Prostate gland (tissue), 2 donors: ENCODE measurements at regions not wholly inside any gene's neighbourhood (a gene's known extent, or its start where the extent isn't known, plus 50 kb on each side); places are given as distances from the start of the nearest gene placed in this dataset.

Source experiments
- POLR2A ChIP-seq: fragments of 450-650 bp; IDR thresholded peaks from one replicate; pipeline ENCODE4 v1.6.1; 2016; ENCODE audit warnings: antibody characterized with exemption, mild to moderate bottlenecking
- POLR2AphosphoS5 ChIP-seq: sonication (generic); formaldehyde crosslinking; IDR thresholded peaks from one replicate; pipeline ENCODE4 v1.6.1; 2017; ENCODE audit warnings: antibody characterized with exemption
- TF ChIP-seq, protein P1 (sequence below), 4 experiments: fragments of 200-600 bp in 2 of 4; fragments of 450-650 bp in 2 of 4; sonication (generic) in 2 of 4; IDR thresholded peaks; 1 replicate in 3 of 4; 2 replicates in 1 of 4; pipeline ENCODE4 v1.5.1; 2016 to 2019; ENCODE audit warnings: antibody characterized with exemption in 4 of 4, mild to moderate bottlenecking in 2 of 4, moderate library complexity in 2 of 4

DNA sequence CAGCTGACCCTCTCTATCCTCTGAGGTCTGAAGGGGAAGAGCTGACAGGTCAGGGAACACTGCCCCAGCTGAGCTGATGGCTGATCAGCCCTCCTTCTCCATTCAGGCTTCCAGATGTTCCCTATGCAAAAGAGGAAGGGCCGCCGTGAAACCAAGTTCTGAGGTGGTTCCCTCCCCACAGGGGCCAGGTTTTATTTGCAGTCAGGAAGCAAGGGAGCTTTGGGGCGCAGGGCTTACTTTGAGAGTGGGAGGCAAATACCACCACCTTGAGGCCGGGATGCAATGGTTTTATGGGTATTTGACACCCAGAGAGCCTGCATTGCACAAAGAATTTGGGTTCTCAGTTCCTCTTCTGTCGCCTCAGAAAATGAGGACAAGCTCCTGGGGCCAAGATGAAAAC, 186.9 kb downstream of the ARRDC4 start:
- TF ChIP-seq POLR2AphosphoS5: no peak
- TF ChIP-seq, protein P1, sequence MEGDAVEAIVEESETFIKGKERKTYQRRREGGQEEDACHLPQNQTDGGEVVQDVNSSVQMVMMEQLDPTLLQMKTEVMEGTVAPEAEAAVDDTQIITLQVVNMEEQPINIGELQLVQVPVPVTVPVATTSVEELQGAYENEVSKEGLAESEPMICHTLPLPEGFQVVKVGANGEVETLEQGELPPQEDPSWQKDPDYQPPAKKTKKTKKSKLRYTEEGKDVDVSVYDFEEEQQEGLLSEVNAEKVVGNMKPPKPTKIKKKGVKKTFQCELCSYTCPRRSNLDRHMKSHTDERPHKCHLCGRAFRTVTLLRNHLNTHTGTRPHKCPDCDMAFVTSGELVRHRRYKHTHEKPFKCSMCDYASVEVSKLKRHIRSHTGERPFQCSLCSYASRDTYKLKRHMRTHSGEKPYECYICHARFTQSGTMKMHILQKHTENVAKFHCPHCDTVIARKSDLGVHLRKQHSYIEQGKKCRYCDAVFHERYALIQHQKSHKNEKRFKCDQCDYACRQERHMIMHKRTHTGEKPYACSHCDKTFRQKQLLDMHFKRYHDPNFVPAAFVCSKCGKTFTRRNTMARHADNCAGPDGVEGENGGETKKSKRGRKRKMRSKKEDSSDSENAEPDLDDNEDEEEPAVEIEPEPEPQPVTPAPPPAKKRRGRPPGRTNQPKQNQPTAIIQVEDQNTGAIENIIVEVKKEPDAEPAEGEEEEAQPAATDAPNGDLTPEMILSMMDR (IDR thresholded peaks at IDR 0.05): no peak
- no peak for TF ChIP-seq POLR2A
